OCI-LY7 (cell line): ENCODE measurements at regions not wholly inside any gene's neighbourhood (a gene's known extent, or its start where the extent isn't known, plus 50 kb on each side); places are given as distances from the start of the nearest gene placed in this dataset.

Source experiments
- EZH2phosphoT487 ChIP-seq: fragments of 200-600 bp; sonication (generic); IDR thresholded peaks from 2 replicates; pipeline ENCODE4 v1.6.1; 2018; ENCODE audit warnings: low read depth, borderline replicate concordance, mild to moderate bottlenecking, mixed run types, antibody characterized with exemption, low read length, moderate library complexity, mixed read lengths
- TF ChIP-seq, protein P1 (sequence below): fragments of 200-600 bp; sonication (generic); conservative IDR thresholded peaks from 2 replicates; pipeline ENCODE4 v1.5.1; 2014; ENCODE audit warnings: mild to moderate bottlenecking, antibody characterized with exemption, low read length, moderate library complexity, mixed read lengths

- TF ChIP-seq, protein P1, sequence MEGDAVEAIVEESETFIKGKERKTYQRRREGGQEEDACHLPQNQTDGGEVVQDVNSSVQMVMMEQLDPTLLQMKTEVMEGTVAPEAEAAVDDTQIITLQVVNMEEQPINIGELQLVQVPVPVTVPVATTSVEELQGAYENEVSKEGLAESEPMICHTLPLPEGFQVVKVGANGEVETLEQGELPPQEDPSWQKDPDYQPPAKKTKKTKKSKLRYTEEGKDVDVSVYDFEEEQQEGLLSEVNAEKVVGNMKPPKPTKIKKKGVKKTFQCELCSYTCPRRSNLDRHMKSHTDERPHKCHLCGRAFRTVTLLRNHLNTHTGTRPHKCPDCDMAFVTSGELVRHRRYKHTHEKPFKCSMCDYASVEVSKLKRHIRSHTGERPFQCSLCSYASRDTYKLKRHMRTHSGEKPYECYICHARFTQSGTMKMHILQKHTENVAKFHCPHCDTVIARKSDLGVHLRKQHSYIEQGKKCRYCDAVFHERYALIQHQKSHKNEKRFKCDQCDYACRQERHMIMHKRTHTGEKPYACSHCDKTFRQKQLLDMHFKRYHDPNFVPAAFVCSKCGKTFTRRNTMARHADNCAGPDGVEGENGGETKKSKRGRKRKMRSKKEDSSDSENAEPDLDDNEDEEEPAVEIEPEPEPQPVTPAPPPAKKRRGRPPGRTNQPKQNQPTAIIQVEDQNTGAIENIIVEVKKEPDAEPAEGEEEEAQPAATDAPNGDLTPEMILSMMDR = no peak
- no peak for TF ChIP-seq EZH2phosphoT487
These were observed 390.6 kb downstream of the AASDHPPT start for GRCh38 chr11:106468086-106468485.
